A673 (cell line): ENCODE measurements at regions not wholly inside any gene's neighbourhood (a gene's known extent, or its start where the extent isn't known, plus 50 kb on each side); places are given as distances from the start of the nearest gene placed in this dataset.

Experiments
- CTCF ChIP-seq: fragments of 300-800, 200-600 bp; sonication (generic); conservative IDR thresholded peaks from 2 replicates; pipeline ENCODE4 v1.5.1; 2017; ENCODE audit warnings: low read depth, mild to moderate bottlenecking, antibody characterized with exemption, low read length, moderate library complexity, mixed read lengths
- EZH2 ChIP-seq: fragments of 200-600 bp; sonication (generic); IDR thresholded peaks from 2 replicates; pipeline ENCODE4 v1.6.1; 2017; ENCODE audit warnings: borderline replicate concordance, low read depth, mild to moderate bottlenecking, mixed read lengths, antibody characterized with exemption, low read length; ENCODE audit not compliant: poor library complexity, severe bottlenecking

GRCh38 chr16:56109994-56110393 is 81.3 kb upstream of the GNAO1 start:
- no peak for TF ChIP-seq CTCF
- no peak for TF ChIP-seq EZH2
